Cardiac muscle cell (in vitro differentiated cells and primary cell): ENCODE measurements at regions not wholly inside any gene's neighbourhood (a gene's known extent, or its start where the extent isn't known, plus 50 kb on each side); places are given as distances from the start of the nearest gene placed in this dataset.
A peak's percentile ranks its signal among the peaks of the same experiment; 100 is the strongest.

Experiments used
- DNase-seq, 2 donors: peaks; one replicate each; pipeline versions ENCODE4 v3.0.0 to v3.0.0-alpha.2; 2010 to 2017; ENCODE audit warnings: low read depth in 1 of 2, low spot score in 1 of 2
- H3K27ac ChIP-seq: fragments of 200-600 bp; sonication (generic); 2 replicates; pipeline ENCODE4 v1.5.1; 2016
- H3K27me3 ChIP-seq: fragments of 200-600 bp; sonication (generic); 2 replicates; pipeline ENCODE4 v1.6.0; 2016; ENCODE audit warnings: control low read depth
- H3K36me3 ChIP-seq: fragments of 200-600 bp; sonication (generic); 2 replicates; pipeline ENCODE4 v1.5.1; 2016; ENCODE audit warnings: control low read depth
- H3K4me1 ChIP-seq: fragments of 200-600 bp; sonication (generic); 2 replicates; pipeline ENCODE4 v1.8.1; 2017; ENCODE audit warnings: low read depth, mild to moderate bottlenecking, mixed run types
- H3K4me3 ChIP-seq: fragments of 200-600 bp; sonication (generic); 2 replicates; pipeline ENCODE4 v1.5.1; 2016; ENCODE audit warnings: mild to moderate bottlenecking
- H3K9me3 ChIP-seq: fragments of 200-600 bp; sonication (generic); 2 replicates; pipeline ENCODE4 v1.5.1; 2017; ENCODE audit warnings: low read depth, mild to moderate bottlenecking, control low read depth
- TF ChIP-seq, protein P1 (sequence below): IDR thresholded peaks from 2 replicates; pipeline ENCODE4 v1.5.1; 2012; ENCODE audit warnings: low read depth, mild to moderate bottlenecking, low read length

GRCh38 chr3:72426618-72427397 lies 421.4 kb downstream of the SHQ1 start:
- H3K4me1 ChIP-seq, result peaks cover 39% of the 10 kb centered on the region
- H3K27me3 ChIP-seq, result no peaks in the 10 kb centered on the region
- H3K36me3 ChIP-seq, result no peaks in the 10 kb centered on the region
- no peaks in the 10 kb centered on the region for H3K9me3 ChIP-seq
- no peak overlapping the region for H3K4me3 ChIP-seq
- TF ChIP-seq, protein P1, sequence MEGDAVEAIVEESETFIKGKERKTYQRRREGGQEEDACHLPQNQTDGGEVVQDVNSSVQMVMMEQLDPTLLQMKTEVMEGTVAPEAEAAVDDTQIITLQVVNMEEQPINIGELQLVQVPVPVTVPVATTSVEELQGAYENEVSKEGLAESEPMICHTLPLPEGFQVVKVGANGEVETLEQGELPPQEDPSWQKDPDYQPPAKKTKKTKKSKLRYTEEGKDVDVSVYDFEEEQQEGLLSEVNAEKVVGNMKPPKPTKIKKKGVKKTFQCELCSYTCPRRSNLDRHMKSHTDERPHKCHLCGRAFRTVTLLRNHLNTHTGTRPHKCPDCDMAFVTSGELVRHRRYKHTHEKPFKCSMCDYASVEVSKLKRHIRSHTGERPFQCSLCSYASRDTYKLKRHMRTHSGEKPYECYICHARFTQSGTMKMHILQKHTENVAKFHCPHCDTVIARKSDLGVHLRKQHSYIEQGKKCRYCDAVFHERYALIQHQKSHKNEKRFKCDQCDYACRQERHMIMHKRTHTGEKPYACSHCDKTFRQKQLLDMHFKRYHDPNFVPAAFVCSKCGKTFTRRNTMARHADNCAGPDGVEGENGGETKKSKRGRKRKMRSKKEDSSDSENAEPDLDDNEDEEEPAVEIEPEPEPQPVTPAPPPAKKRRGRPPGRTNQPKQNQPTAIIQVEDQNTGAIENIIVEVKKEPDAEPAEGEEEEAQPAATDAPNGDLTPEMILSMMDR, result no peak
- H3K27ac ChIP-seq, result peak overlapping the region; percentile 19
- DNase-seq, result peak in 1 of 2 donors; percentile 11

- no peaks in the 10 kb centered on the region for H3K36me3 ChIP-seq
- no peaks in the 10 kb centered on the region for H3K27me3 ChIP-seq
- no peak overlapping the region for H3K4me3 ChIP-seq
- no peak overlapping the region for H3K27ac ChIP-seq
- no peaks in the 10 kb centered on the region for H3K9me3 ChIP-seq
- peaks cover 34% of the 10 kb centered on the region for H3K4me1 ChIP-seq
- TF ChIP-seq, protein P1, result no peak
- DNase-seq, result no peak
These were observed 424.6 kb downstream of the SHQ1 start for GRCh38 chr3:72423643-72424042.

GRCh38 chr3:72421786-72422185 lies 426.5 kb downstream of the SHQ1 start:
- no peak for DNase-seq
- H3K4me3 ChIP-seq, result no peak overlapping the region

GRCh38 chr3:72421126-72421525 lies 427.1 kb downstream of the SHQ1 start:
- TF ChIP-seq, protein P1, result no peak
- Histone ChIP-seq H3K9me3 (no peaks in the 10 kb centered on the region), H3K4me3 (no peak overlapping the region), H3K27ac (no peak overlapping the region), H3K27me3 (no peaks in the 10 kb centered on the region), H3K4me1 (peaks cover 11% of the 10 kb centered on the region), H3K36me3 (no peaks in the 10 kb centered on the region)
- no peak for DNase-seq

More at GRCh38 chr3:72421786-72422185, 426.5 kb downstream of the SHQ1 start:
- Histone ChIP-seq H3K27me3 (no peaks in the 10 kb centered on the region), H3K36me3 (no peaks in the 10 kb centered on the region), H3K27ac (no peak overlapping the region), H3K4me1 (peaks cover 18% of the 10 kb centered on the region), H3K9me3 (no peaks in the 10 kb centered on the region)
- TF ChIP-seq, protein P1, result no peak

GRCh38 chr3:72418856-72419255 lies 429.4 kb downstream of the SHQ1 start:
- TF ChIP-seq, protein P1, result no peak
- DNase-seq, result no peak
- no peaks in the 10 kb centered on the region for H3K27me3 ChIP-seq
- H3K9me3 ChIP-seq, result no peaks in the 10 kb centered on the region
- no peaks in the 10 kb centered on the region for H3K4me1 ChIP-seq
- H3K36me3 ChIP-seq, result no peaks in the 10 kb centered on the region
- no peak overlapping the region for H3K4me3 ChIP-seq
- no peak overlapping the region for H3K27ac ChIP-seq
